H9 (cell line): ENCODE measurements at regions not wholly inside any gene's neighbourhood (a gene's known extent, or its start where the extent isn't known, plus 50 kb on each side); places are given as distances from the start of the nearest gene placed in this dataset.

Experiments
- DNase-seq: peaks from one replicate; pipeline ENCODE4 v3.0.0-alpha.2; 2017
- H2AFZ ChIP-seq: one replicate; pipeline ENCODE4 v1.6.1; 2013; ENCODE audit warnings: mild to moderate bottlenecking, low read length, control low read depth, moderate library complexity
- H2AK5ac ChIP-seq: 2 replicates; pipeline ENCODE4 v1.6.1; 2013; ENCODE audit warnings: low read length, control low read depth, mixed read lengths; ENCODE audit not compliant: insufficient read length
- H2BK120ac ChIP-seq: one replicate; pipeline ENCODE4 v1.6.1; 2013; ENCODE audit warnings: low read depth, mild to moderate bottlenecking, low read length, control low read depth, inconsistent platforms; ENCODE audit not compliant: poor library complexity, severe bottlenecking
- H2BK12ac ChIP-seq: 2 replicates; pipeline ENCODE4 v1.6.1; 2013; ENCODE audit warnings: low read length, control low read depth, mixed read lengths, low read depth; ENCODE audit not compliant: insufficient read length
- H2BK15ac ChIP-seq: 2 replicates; pipeline ENCODE4 v1.6.1; 2013; ENCODE audit warnings: low read depth, low read length, control low read depth
- H2BK20ac ChIP-seq: one replicate; pipeline ENCODE4 v1.6.1; 2013; ENCODE audit warnings: low read depth, mild to moderate bottlenecking, low read length, control low read depth, inconsistent platforms; ENCODE audit not compliant: poor library complexity, severe bottlenecking
- H2BK5ac ChIP-seq: 2 replicates; pipeline ENCODE4 v1.6.1; 2013; ENCODE audit warnings: low read length, control low read depth, mixed read lengths; ENCODE audit not compliant: insufficient read length
- H3K14ac ChIP-seq: 2 replicates; pipeline ENCODE4 v1.6.1; 2013; ENCODE audit warnings: low read length, control low read depth; ENCODE audit not compliant: insufficient read depth
- H3K18ac ChIP-seq: 2 replicates; pipeline ENCODE4 v1.6.1; 2013; ENCODE audit warnings: low read depth, mild to moderate bottlenecking, mixed read lengths, low read length, control low read depth; ENCODE audit not compliant: insufficient read length
- H3K23ac ChIP-seq: 2 replicates; pipeline ENCODE4 v1.6.1; 2013; ENCODE audit warnings: low read length, control low read depth, mixed read lengths, low read depth; ENCODE audit not compliant: insufficient read length
- H3K23me2 ChIP-seq: 2 replicates; pipeline ENCODE4 v1.6.1; 2013; ENCODE audit warnings: low read depth, mild to moderate bottlenecking, mixed read lengths, low read length, control low read depth; ENCODE audit not compliant: insufficient read length, poor library complexity, severe bottlenecking
- H3K27ac ChIP-seq: 2 replicates; pipeline ENCODE4 v1.5.1; 2013; ENCODE audit warnings: low read length, control low read depth, mixed read lengths, low read depth; ENCODE audit not compliant: insufficient read length
- H3K27me3 ChIP-seq: 2 replicates; pipeline ENCODE4 v1.6.1; 2013; ENCODE audit warnings: low read length, control low read depth, inconsistent platforms; ENCODE audit not compliant: insufficient read depth
- H3K4ac ChIP-seq: 2 replicates; pipeline ENCODE4 v1.6.1; 2013; ENCODE audit warnings: low read depth, mild to moderate bottlenecking, control low read depth, inconsistent platforms, low read length, moderate library complexity
- H3K4me1 ChIP-seq: 2 replicates; pipeline ENCODE4 v1.6.1; 2013; ENCODE audit warnings: low read length, control low read depth, inconsistent platforms; ENCODE audit not compliant: insufficient read depth
- H3K4me2 ChIP-seq: 2 replicates; pipeline ENCODE4 v1.6.1; 2013; ENCODE audit warnings: low read length, control low read depth, mixed read lengths; ENCODE audit not compliant: insufficient read length, insufficient read depth
- H3K56ac ChIP-seq: 2 replicates; pipeline ENCODE4 v1.6.1; 2013; ENCODE audit warnings: low read depth, mild to moderate bottlenecking, mixed read lengths, low read length, control low read depth; ENCODE audit not compliant: insufficient read length
- H3K79me1 ChIP-seq: 2 replicates; pipeline ENCODE4 v1.6.1; 2013; ENCODE audit warnings: low read depth, mild to moderate bottlenecking, moderate library complexity, low read length, control low read depth, inconsistent platforms; ENCODE audit not compliant: insufficient read depth, poor library complexity, severe bottlenecking
- H3K79me2 ChIP-seq: 2 replicates; pipeline ENCODE4 v1.6.1; 2013; ENCODE audit warnings: low read length, control low read depth, inconsistent platforms; ENCODE audit not compliant: insufficient read depth
- H3K9ac ChIP-seq: 2 replicates; pipeline ENCODE4 v1.6.1; 2013; ENCODE audit warnings: low read length, control low read depth, mixed read lengths; ENCODE audit not compliant: insufficient read length; ENCODE audit errors: extremely low read depth
- H3K9me3 ChIP-seq: one replicate; pipeline ENCODE4 v1.6.1; 2013; ENCODE audit warnings: low read depth, low read length, inconsistent platforms; ENCODE audit not compliant: control insufficient read depth
- H3T11ph ChIP-seq: one replicate; pipeline ENCODE4 v1.6.1; 2013; ENCODE audit warnings: mild to moderate bottlenecking, low read length, control low read depth, inconsistent platforms
- H4K20me1 ChIP-seq: one replicate; pipeline ENCODE4 v1.6.1; 2013; ENCODE audit not compliant: control insufficient read depth, insufficient read length, insufficient read depth
- H4K5ac ChIP-seq: 2 replicates; pipeline ENCODE4 v1.6.1; 2013; ENCODE audit warnings: low read depth, mild to moderate bottlenecking, mixed read lengths, low read length, control low read depth; ENCODE audit not compliant: insufficient read length
- H4K8ac ChIP-seq: replicated peaks from 2 replicates; pipeline ENCODE4 v1.6.1; 2013; ENCODE audit warnings: low read length, control low read depth, mixed read lengths, low read depth; ENCODE audit not compliant: insufficient read length
- H4K91ac ChIP-seq: 2 replicates; pipeline ENCODE4 v1.6.1; 2013; ENCODE audit warnings: low read depth, mild to moderate bottlenecking, moderate library complexity, mixed read lengths, low read length, control low read depth; ENCODE audit not compliant: insufficient read length
- H3K27ac Mint-ChIP-seq, 3 experiments: 2 replicates in 2 of 3; 3 replicates in 1 of 3; pipeline ENCODE4 v1.8.0; 2020 to 2021; ENCODE audit warnings: mixed read lengths in 3 of 3, mild to moderate bottlenecking in 1 of 3, moderate library complexity in 1 of 3
- H3K27me3 Mint-ChIP-seq: 2 replicates; pipeline ENCODE4 v1.8.0; 2021; ENCODE audit warnings: low read depth, mild to moderate bottlenecking, moderate library complexity, mixed read lengths
- H3K36me3 Mint-ChIP-seq, 3 experiments: 2 replicates in 2 of 3; 3 replicates in 1 of 3; pipeline ENCODE4 v1.8.0; 2020 to 2021; ENCODE audit warnings: low read depth in 3 of 3, mixed read lengths in 3 of 3; ENCODE audit not compliant: insufficient read depth in 1 of 3
- H3K4me1 Mint-ChIP-seq, 2 experiments: 2 replicates each; pipeline ENCODE4 v1.8.0; 2020; ENCODE audit warnings: mixed read lengths in 2 of 2
- H3K4me3 Mint-ChIP-seq, 2 experiments: 2 replicates in 1 of 2; 3 replicates in 1 of 2; pipeline ENCODE4 v1.8.0; 2020 to 2021; ENCODE audit warnings: mild to moderate bottlenecking in 2 of 2, mixed read lengths in 2 of 2, moderate library complexity in 1 of 2
- H3K9me3 Mint-ChIP-seq, 2 experiments: 2 replicates in 1 of 2; 3 replicates in 1 of 2; pipeline ENCODE4 v1.8.0; 2020; ENCODE audit warnings: mild to moderate bottlenecking in 2 of 2, mixed read lengths in 2 of 2, moderate library complexity in 1 of 2
- CTCF ChIP-seq: fragments of 200-600 bp; sonication (generic); conservative IDR thresholded peaks from 3 replicates; pipeline ENCODE4 v1.8.0; 2021; ENCODE audit warnings: antibody characterized with exemption, mild to moderate bottlenecking

- H3K27me3 ChIP-seq = no peaks in the 10 kb centered on the region
- no peak overlapping the region for H4K8ac ChIP-seq
- no peak overlapping the region for H3K4ac ChIP-seq
- no peaks in the 10 kb centered on the region for H3K79me2 ChIP-seq
- H3K23me2 ChIP-seq = no peaks in the 10 kb centered on the region
- no peak overlapping the region for H3K14ac ChIP-seq
- H2BK12ac ChIP-seq = no peak overlapping the region
- DNase-seq = no peak
- TF ChIP-seq CTCF = no peak
- no peak overlapping the region for H3K23ac ChIP-seq
- Mint-ChIP-seq H3K27me3 (no peaks in the 10 kb centered on the region), H3K36me3 (no peaks in the 10 kb centered on the region), H3K9me3 (no peaks in the 10 kb centered on the region), H3K4me1 (peaks cover 3 to 4% of the 10 kb centered on the region in 2 experiments; a peak in 1 of 4 replicates), H3K4me3 (no peak overlapping the region), H3K27ac (no peak overlapping the region)
- no peak overlapping the region for H3K56ac ChIP-seq
- no peak overlapping the region for H2AK5ac ChIP-seq
- H3K9me3 ChIP-seq = no peaks in the 10 kb centered on the region
- no peak overlapping the region for H3T11ph ChIP-seq
- no peak overlapping the region for H2AFZ ChIP-seq
- H2BK20ac ChIP-seq = no peak overlapping the region
- H3K4me2 ChIP-seq = no peak overlapping the region
- H2BK15ac ChIP-seq = no peak overlapping the region
- H2BK5ac ChIP-seq = no peak overlapping the region
- no peaks in the 10 kb centered on the region for H3K79me1 ChIP-seq
- H4K5ac ChIP-seq = no peak overlapping the region
- no peak overlapping the region for H3K27ac ChIP-seq
- H3K9ac ChIP-seq = no peak overlapping the region
- no peak overlapping the region for H4K91ac ChIP-seq
- no peak overlapping the region for H2BK120ac ChIP-seq
- H3K18ac ChIP-seq = no peak overlapping the region
- H4K20me1 ChIP-seq = no peaks in the 10 kb centered on the region
- no peaks in the 10 kb centered on the region for H3K4me1 ChIP-seq
Observed at GRCh38 chr2:40955635-40956034, 503.7 kb upstream of the SLC8A1 start.
